ENCODE measurements at regions not wholly inside any gene's neighbourhood (a gene's known extent, or its start where the extent isn't known, plus 50 kb on each side); places are given as distances from the start of the nearest gene placed in this dataset.

- no peaks in the 10 kb centered on the region for H3K27me3 ChIP-seq (ENCODE audit: control insufficient read depth, insufficient read depth, low read length)
- POLR2A ChIA-PET = no interaction called here
- no peak for DNase-seq (ENCODE audit: low read depth)
- no peaks in the 10 kb centered on the region for H3K36me3 ChIP-seq (ENCODE audit: control insufficient read depth, insufficient read depth, low read length)
- H3K4me3 ChIP-seq (ENCODE audit: low read depth, low read length) = no peak overlapping the region
- TF ChIP-seq CTCF (IDR thresholded peaks at IDR 0.05; ENCODE audit: insufficient read depth, low read depth, low read length) = no peak
- CTCF ChIA-PET = interaction anchor here (1.0 kb wide), 1 partner anchor 406 kb away, joined by 3 read pairs; no protein-coding TSS in a partner anchor
Observed at GRCh38 chr5:2169850-2170760, 287.4 kb upstream of the IRX4 start.

GRCh38 chr5:2169430-2169808 lies 286.7 kb upstream of the IRX4 start:
- H3K4me3 ChIP-seq (ENCODE audit: low read depth, low read length) = no peak overlapping the region
- TF ChIP-seq CTCF (IDR thresholded peaks at IDR 0.05; ENCODE audit: insufficient read depth, low read depth, low read length) = no peak
- DNase-seq (ENCODE audit: low read depth) = no peak
- POLR2A ChIA-PET = no interaction called here
- H3K36me3 ChIP-seq (ENCODE audit: control insufficient read depth, insufficient read depth, low read length) = no peaks in the 10 kb centered on the region
- CTCF ChIA-PET = interaction anchor here (1.0 kb wide), 1 partner anchor 405 kb away, joined by 3 read pairs; no protein-coding TSS in a partner anchor
- H3K27me3 ChIP-seq (ENCODE audit: control insufficient read depth, insufficient read depth, low read length) = no peaks in the 10 kb centered on the region

GRCh38 chr5:2168601-2169429 lies 286.1 kb upstream of the IRX4 start:
- DNase-seq (ENCODE audit: low read depth) = no peak

GRCh38 chr5:2167671-2168070 lies 284.9 kb upstream of the IRX4 start:
- Histone ChIP-seq H3K4me3 (ENCODE audit: low read depth, low read length) (no peak overlapping the region), H3K36me3 (ENCODE audit: control insufficient read depth, insufficient read depth, low read length) (no peaks in the 10 kb centered on the region), H3K27me3 (ENCODE audit: control insufficient read depth, insufficient read depth, low read length) (no peaks in the 10 kb centered on the region)
- DNase-seq (ENCODE audit: low read depth) = no peak
- TF ChIP-seq CTCF (IDR thresholded peaks at IDR 0.05; ENCODE audit: insufficient read depth, low read depth, low read length) = no peak
- ChIA-PET POLR2A (no interaction called here), CTCF (no interaction called here)

More at GRCh38 chr5:2168601-2169429, 286.1 kb upstream of the IRX4 start:
- TF ChIP-seq CTCF (IDR thresholded peaks at IDR 0.05; ENCODE audit: insufficient read depth, low read depth, low read length) = no peak
- ChIA-PET CTCF (interaction anchor here (1.0 kb wide), 1 partner anchor 405 kb away, joined by 3 read pairs; no protein-coding TSS in a partner anchor), POLR2A (no interaction called here)
- Histone ChIP-seq H3K36me3 (ENCODE audit: control insufficient read depth, insufficient read depth, low read length) (no peaks in the 10 kb centered on the region), H3K4me3 (ENCODE audit: low read depth, low read length) (no peak overlapping the region), H3K27me3 (ENCODE audit: control insufficient read depth, insufficient read depth, low read length) (no peaks in the 10 kb centered on the region)

GRCh38 chr5:2166979-2167377 lies 284.3 kb upstream of the IRX4 start:
- ChIA-PET CTCF (no interaction called here), POLR2A (no interaction called here)
- no peak overlapping the region for H3K4me3 ChIP-seq (ENCODE audit: low read depth, low read length)
- DNase-seq (ENCODE audit: low read depth) = no peak
- no peaks in the 10 kb centered on the region for H3K36me3 ChIP-seq (ENCODE audit: control insufficient read depth, insufficient read depth, low read length)
- TF ChIP-seq CTCF (IDR thresholded peaks at IDR 0.05; ENCODE audit: insufficient read depth, low read depth, low read length) = no peak
- no peaks in the 10 kb centered on the region for H3K27me3 ChIP-seq (ENCODE audit: control insufficient read depth, insufficient read depth, low read length)

Data from BJ (cell line).